GM21619 (cell line): ENCODE measurements at regions not wholly inside any gene's neighbourhood (a gene's known extent, or its start where the extent isn't known, plus 50 kb on each side); places are given as distances from the start of the nearest gene placed in this dataset.

Experiments
- ATAC-seq: cut with Tn5 transposase; IDR thresholded peaks from one replicate; pipeline ENCODE4 v1.9.1; 2021; ENCODE audit not compliant: unreplicated experiment

GRCh38 chr13:70424928-70425327 is 316.7 kb upstream of the KLHL1 start:
- ATAC-seq, result no peak

- no peak for ATAC-seq
Measured at GRCh38 chr13:70424428-70424827, 316.2 kb upstream of the KLHL1 start.

- ATAC-seq, result no peak
Measured at GRCh38 chr13:70415136-70415535, 306.9 kb upstream of the KLHL1 start.

DNA sequence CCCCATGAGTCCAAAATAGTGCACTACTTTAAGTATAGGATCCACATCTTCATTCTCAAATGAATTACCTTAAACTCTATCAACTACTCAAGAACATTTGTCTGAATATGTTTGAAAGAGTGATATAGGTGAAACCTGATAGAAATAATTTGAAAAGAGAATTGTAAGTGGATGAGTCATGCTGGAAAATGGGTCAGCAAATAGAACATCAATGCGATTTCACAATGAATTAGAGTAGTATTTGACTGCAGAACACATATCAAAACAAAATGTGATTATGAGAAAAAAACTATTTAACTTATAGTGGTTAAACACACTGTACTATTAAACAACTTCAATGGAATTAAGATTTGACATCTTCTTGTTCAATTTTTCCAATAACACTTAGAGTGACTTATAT is 300.6 kb upstream of the KLHL1 start:
- ATAC-seq, result no peak

- no peak for ATAC-seq
Measured at GRCh38 chr13:70407486-70407885, 299.2 kb upstream of the KLHL1 start.

- ATAC-seq, result no peak
Measured at GRCh38 chr13:70405266-70405665, 297.0 kb upstream of the KLHL1 start.

- no peak for ATAC-seq
Measured at GRCh38 chr13:70394031-70394548, 285.8 kb upstream of the KLHL1 start.

GRCh38 chr13:70391678-70392077 is 283.4 kb upstream of the KLHL1 start:
- no peak for ATAC-seq

DNA sequence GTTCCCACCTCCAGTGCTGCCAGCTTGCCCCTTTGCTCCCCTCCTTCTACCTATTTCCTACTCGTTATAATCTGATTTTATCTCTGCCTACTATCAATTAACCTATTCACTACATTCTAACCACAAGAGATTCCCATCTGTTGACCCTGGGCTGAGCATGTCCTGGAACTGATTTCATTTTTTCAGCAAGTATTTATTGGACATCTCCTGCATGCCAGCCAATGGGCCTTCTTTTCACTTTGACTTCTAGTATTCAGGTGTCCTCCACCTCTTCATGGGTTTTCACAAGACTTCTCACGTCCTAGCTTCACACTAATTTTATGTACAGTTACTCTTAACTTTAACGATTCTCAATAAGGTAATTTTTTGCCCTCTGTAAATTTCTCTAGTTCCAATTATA is 282.7 kb upstream of the KLHL1 start:
- ATAC-seq, result no peak

- no peak for ATAC-seq
Measured at GRCh38 chr13:70390064-70390463, 281.8 kb upstream of the KLHL1 start.

DNA sequence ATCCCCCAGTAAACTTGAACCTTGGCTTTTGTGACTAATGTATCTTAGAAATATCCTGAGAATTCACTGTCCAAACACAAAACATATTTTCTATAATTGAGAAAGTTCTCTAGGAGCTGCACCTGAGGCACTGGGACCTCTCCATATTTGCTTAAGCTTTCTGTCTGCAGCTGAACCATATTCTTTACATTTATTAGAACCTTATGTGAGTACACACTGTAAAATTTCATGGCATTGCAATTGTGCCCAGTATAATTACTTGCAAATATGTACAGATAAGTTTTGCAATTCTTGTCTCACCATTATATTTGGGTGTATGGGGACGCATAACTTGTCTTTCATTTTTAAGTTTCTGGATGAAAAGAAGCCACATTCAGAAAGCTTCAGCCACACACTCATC is 280.7 kb upstream of the KLHL1 start:
- no peak for ATAC-seq

- no peak for ATAC-seq
Measured at GRCh38 chr13:70386919-70387318, 278.7 kb upstream of the KLHL1 start.

DNA sequence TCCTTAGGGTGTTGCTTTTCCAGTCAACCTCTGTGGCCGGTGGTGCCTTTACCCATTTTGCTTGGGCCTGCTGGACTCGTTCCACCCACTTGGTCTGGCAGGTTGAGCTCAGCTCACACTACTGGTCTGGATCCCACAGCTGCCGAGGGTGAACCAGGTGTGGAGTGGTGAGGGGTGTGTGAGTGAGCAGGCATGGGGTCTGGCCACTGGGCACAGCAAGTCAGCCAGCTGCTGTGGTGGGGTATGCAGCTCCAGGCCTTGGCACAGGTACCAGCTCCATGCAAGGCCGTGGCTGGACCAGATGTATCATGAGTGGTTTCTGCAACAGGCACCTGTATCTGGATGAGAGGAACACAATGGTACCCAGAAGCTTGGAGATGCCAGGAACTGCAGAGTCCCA is 277.6 kb upstream of the KLHL1 start:
- no peak for ATAC-seq

- no peak for ATAC-seq
Measured at GRCh38 chr13:70384156-70384555, 275.9 kb upstream of the KLHL1 start.

DNA sequence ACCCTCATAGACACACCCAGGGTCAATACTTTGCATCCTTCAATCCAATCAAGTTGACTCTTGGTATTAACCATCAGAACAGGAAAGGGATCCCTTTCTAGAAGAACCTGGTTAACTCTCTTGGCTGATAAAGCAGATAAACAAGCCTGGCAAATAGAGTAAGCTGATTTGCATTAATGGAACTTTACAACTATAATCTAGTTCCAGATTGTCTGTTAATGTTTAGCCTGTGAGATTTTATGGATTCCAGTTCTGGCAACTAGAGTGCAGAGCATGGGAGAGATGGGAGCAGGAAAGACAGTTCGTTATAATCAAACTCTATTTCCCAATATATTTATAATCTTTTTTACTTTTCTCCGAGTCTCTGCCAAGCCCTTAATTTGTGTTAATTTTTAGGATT is 272.6 kb upstream of the KLHL1 start:
- ATAC-seq, result no peak

GRCh38 chr13:70375718-70376117 is 267.5 kb upstream of the KLHL1 start:
- no peak for ATAC-seq

DNA sequence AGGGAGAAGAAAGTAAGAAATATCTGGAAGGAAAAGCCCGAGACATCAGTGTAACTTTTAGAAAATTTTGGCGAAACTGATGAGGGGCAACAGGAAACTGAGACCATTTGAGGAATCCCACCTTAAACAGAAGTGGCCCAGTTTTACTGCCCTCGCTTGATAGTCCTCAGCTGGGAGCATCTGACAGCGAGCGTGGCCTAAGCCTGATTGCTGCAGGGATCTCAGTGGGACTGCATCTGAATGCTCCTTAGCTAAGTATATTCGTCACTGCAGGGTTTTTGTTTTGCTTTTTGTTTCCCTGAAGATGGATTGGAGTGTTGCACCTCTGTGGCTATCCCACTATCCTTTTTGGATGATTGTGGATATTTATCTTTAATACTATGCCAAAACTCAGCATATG is 262.7 kb upstream of the KLHL1 start:
- ATAC-seq, result no peak

- no peak for ATAC-seq
Measured at GRCh38 chr13:70366720-70367119, 258.5 kb upstream of the KLHL1 start.

DNA sequence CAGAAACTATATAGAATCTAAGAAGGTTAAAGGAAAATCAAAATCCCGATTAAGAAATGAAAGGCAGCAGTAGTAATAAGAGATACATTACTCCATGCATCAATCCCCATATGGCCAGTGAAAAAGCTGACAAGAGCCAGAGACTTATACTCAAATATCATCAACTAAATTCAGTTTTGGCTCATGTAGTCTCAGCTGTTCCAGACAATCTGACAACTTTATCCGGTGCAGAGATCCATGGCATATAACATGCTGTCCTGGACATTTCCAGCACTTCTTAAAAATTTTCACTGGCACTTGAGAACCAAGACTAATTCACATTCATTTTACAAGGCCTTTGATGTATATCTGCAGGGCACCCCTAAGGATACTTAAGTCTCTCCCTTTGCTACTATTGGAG is 255.7 kb upstream of the KLHL1 start:
- ATAC-seq, result no peak

DNA sequence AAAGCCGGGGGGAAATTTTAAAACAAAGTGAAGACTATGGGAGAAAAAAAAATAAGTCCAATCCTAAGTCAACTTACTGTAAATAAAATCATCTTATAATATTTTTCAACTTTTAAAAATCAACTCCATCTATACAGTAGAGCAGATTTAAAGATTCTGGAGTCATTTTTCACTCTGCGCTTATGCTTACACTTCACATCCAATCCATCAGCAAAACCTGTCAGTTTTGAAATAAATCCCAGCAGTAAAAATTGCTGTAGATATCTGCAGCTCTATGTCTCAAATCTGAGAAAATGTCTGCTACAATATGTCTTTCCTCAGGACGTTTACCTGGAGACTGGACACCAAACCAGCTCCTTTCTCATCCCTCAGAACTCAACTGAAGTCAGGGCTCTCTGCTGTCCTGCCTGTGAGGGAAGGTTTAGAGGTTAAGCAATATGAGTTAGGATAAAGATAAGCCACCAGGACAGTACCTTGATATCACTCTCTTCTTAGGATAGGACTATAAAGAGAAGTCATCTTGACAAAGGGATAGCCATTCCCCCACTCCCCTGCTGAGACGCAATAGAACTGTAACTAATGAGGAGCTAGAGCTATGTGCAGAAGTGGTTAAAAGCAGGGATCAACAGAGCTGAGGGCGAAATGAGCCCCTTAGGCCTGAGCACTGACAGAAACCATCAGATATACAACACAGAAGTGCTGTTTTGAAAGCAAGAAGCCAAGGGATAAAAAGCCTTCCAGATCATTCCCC is 254.7 kb upstream of the KLHL1 start:
- no peak for ATAC-seq

GRCh38 chr13:70357031-70357430 is 248.8 kb upstream of the KLHL1 start:
- no peak for ATAC-seq

GRCh38 chr13:70353096-70353495 is 244.8 kb upstream of the KLHL1 start:
- ATAC-seq, result no peak

DNA sequence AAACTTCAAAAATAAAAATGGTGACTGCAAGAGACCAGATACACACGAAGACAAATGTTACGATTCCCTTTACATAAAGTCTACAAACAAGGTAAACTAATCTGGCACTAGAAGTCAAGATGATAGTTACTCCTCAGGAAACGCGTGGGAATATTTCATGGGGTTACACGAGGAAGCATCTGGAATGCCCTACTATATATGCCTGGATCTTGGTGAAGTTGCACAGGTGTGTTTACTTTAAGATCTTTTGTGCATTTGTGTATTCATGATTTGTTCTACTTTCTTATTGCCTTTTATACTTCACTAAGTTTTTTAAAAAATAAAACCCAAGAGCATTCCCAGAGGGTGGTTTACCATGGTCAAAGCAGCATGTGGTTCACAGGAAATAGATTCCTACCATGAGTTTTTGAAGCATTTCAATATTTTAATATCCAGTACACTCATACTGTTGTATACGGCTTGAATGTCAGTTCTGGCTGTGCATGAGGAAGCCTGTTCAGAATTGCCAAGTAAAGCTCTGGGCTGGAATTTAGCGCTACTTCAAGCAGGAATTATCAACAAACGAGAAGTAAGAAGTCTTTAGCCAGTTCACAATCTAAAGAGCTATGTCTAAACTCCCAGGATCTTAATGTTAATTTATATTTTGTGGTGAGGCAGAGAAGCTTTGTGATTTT is 239.8 kb upstream of the KLHL1 start:
- no peak for ATAC-seq
